NCI-H2029 (cell line): ENCODE measurements at regions not wholly inside any gene's neighbourhood (a gene's known extent, or its start where the extent isn't known, plus 50 kb on each side); places are given as distances from the start of the nearest gene placed in this dataset.
"Not testable (repeated sequence)": the region's sequence is repeated elsewhere in the genome, so short reads cannot be mapped to it uniquely, and the experiment has no call there.

Source experiments
- DNase-seq: peaks from one replicate; lab custom pipeline; 2025; lab: John Stamatoyannopoulos, UW

DNA sequence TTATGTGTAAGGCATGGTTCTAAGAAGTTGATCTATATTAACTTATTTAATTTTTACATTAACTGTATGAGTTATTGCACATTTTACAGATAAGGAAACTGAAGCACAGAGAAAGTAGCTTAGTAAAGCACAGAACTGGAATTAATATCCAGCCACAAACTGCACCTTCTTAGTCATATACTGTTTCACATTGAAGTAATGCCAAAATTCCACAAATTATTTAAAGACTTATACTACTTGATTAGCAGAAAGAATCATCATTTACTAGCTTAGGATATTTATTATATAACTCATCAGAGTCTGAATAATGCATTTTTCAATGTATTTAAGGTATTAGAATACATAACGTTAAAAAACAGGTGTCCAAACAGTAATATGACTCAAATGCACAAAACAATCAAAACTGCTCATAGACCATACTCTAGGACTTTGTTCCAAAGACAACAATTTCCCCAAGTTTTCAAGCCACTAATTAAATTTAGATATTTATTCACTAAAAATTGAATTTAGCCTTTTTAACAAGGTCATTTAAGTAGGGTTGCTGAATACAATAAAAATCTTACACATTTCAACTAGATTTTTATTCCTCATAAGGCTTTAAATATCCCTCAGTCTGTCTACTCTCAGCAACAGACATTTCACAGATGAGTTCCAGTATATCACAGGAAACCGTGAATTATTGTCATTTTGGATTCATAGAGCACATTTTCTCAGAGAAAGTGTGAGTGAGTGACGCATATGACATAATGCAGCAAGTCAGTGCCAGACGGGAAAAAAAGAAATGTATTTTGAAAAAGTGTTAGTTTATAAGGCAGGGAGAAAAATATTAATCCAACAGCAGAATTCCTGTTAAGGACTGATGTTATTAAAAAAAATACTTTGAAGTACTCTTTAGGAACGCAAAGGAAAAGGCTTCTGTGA is 782.5 kb downstream of the TMTC2 start:
- no peak for DNase-seq

DNA sequence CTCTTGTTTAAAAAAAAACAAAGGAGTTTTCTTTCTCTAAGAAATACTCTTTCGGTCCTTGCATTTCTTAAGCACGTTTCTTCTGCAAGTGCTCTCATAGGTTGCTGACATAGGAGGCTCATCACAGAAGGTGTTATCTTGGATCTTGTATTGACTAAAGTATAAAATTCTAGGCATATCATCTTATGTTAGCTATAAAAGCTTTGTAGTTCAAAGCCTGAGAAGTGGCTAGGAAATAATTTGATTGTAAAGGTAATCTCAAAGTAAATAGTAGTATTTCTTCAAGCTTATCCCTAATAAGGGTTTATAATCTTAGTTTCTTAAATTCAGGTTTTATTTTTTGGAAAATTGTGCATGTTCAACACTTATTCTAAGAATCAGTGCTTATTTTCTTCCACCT is 778.9 kb downstream of the TMTC2 start:
- DNase-seq = no peak

DNA sequence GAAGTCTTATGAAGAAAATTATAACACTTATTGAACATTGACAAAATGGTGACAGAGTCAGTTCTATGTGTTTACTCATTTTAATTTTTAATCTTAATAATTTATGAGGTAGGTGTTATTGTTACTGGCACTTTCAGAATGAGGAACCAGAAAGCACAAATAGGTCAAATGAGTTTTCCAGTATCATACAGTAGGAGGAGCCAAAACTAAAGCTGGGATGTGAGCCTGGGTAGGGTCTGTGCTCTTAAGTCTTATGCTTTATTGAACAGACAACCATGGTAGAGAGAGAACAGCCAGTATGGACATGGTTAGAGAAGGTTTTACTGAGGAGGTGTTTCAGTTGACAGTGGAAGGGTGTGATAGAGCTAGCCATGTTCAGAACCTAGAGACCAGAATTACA is 775.7 kb downstream of the TMTC2 start:
- DNase-seq = no peak

DNA sequence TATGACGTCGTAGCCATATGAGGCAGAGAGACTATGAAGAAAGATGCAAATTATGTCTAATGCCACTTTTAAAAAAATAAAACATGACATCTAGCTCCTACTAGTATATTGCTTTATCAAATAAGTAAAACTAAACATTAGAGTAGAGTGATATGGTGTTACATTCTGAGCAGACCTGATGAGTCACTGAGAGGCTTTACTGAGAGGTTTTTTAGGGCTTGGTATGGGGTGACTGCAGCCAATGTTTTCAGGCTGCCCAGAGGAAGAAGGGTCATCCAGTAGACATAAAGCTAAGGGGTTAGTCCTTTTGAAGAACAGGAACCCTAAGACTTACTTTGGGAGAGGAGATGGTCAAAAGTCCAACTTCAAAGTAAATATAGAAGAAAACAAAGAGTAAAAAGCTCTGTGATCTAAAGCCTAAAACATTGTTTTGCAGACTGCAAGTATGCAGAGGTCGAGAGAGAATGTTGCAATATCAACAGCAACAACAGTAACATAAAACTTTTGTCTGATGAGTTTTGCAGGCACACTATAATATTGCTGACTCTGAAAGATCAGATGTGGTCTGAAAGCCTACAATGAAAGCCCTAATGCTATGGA is 774.7 kb downstream of the TMTC2 start:
- DNase-seq = no peak

DNA sequence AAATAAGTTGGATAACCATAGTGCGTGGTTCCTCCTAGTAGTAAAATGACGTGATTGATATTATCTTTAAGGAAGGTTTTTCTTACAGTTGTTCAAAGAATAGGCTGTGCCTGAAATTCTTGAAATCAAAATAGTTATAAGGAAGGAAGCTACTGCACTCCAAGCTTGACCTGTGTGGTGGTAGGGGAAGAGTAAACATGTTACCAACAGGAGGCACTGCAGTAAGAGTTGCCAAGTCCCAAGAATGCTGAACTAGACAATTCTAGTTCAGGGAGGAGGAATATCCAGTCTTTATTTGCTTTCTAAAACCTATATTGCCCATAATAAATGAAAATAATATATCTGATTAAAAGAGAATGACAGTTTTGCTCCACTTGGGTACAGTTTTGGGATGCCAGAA is 764.5 kb downstream of the TMTC2 start:
- no peak for DNase-seq

DNA sequence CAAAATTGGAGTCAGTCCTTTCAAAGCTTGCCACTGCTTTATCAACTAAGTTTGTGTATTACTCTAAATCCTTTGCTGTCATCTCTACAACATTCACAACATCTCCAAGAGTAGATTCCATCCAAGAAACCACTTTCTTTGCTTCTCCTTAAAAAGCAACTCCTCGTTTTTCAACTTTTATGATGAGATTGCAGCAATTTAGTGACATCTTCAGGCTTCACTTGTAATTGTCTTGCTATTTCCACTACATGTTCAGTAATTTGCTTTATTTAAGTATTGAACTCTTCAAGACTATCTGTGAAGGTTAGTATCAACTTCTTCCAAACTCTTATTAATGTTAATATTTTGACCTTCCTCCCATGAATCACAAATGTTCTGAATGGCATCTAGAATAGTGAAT is 747.9 kb downstream of the TMTC2 start:
- DNase-seq = no peak

DNA sequence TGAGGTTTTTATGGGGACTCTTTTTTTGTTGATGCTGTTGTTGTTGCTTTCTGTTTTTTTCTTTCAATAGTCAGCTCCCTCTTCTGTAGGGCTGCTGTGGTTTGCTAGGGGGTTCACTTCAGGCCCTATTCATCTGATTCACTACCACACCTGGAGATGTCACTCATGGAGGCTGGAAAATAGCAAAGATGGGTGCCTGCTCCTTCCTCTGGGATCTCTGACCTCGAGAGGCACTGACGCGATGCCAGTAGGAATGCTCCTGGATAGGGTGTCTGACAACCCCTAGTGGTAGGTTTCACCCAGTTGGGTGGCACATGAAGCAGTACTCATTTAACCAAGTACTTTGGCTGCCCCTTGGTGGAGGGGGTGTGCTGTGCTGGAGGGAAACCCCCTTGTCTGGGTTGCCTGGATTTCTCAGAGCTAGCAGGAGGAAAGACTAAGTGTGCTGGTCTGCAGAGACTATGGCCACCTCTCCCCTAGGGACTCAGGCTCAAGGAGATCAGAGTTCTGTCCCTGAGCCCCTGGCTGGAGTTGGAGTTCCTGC is 745.5 kb downstream of the TMTC2 start:
- DNase-seq = no peak

DNA sequence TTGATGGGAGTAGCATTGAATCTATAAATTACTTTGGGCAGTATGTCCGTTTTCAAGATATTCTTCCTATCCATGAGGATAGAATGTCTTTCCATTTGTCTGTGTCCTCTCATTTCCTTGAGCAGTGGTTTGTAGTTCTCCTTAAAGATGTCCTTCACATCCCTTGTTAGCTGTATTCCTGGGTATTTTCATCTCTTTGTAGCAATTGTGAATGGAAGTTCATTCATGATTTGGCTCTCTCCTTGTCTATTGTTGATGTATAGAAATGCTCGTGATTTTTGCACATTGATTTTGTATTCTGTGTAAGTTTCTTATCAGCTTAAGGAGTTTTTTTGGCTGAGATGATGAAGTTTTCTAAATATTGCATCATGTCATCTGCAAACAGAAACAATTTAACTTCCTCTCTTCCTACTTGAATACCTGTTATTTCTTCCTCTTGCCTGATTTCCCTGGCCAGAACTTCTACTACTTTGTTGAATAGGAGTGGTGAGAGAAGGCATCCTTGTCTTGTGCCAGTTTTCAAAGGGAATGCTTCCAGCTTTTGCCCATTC is 741.0 kb downstream of the TMTC2 start:
- DNase-seq = not testable (repeated sequence)

DNA sequence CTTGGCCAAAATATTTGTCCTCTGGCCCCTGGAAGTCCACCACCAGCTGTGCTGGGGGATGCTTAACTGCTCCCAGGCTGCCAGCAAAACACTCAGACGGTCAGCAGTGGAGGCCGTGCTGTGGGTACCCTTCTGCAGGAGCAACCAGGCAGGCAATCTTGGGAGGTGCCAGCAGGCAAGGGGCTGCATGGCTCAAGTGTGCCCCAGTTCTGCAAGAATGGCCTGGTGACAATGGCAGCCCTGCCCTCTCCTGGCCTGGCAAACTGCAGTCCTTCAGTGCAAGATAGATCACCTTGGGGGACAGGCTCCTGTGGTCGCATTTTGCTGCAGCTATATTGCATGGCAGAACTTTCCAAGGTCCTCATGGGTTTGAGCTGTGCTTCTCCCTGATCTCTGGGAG is 728.3 kb downstream of the TMTC2 start:
- no peak for DNase-seq

DNA sequence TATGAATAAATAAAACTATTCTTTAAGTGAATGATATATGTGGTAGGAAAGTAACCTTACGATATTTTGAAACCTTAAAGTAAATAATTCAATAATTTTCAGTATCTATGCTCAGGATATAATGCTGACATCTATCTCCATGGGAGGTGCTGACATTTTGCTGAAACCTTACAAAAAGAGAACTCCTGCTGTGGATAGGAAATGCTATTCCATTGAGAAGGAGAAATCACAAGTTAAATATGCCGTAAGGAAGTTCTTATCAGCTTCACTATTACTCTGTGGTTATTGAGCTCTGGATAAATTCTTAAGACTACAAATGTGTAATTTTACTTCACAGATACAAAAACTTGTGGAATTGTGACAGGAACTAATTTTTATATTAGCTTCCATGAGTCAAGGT is 722.1 kb downstream of the TMTC2 start:
- no peak for DNase-seq

DNA sequence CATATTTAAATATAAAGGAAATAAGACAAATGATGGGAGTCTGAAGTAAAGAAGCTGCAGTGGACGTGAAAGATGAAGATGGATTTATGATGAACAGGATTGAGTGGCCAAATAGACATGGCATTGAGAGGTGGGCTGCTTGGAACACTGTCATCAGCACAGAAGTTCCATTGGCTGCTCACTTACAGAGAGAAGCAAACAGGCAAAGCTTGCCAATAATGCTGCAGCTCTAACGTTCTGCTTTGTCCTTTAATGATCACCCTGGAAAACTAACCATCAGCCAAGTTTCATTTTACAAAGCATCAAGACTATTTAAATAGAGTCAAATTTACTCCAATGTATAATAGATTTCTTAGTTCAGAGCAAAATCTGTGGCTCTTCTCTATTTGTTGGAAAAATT is 721.4 kb downstream of the TMTC2 start:
- no peak for DNase-seq

DNA sequence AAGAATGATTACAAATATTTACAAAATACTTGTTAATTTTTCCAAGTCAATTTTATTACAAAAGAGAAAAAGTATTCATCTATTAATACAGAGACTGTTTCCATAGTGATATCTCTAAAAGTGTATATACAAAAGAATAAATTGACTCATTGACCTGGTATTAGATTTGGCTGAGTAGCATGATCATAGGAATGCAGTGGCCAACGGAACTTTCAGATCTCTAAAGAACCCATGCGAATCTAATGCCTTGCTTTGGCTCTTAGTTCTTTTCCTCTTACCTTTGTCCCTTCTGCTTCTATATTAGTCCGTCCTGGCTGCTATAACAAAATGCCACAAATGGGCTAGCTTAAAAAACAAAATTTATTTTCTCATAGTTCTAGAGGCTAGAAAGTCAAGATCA is 717.8 kb downstream of the TMTC2 start:
- no peak for DNase-seq

DNA sequence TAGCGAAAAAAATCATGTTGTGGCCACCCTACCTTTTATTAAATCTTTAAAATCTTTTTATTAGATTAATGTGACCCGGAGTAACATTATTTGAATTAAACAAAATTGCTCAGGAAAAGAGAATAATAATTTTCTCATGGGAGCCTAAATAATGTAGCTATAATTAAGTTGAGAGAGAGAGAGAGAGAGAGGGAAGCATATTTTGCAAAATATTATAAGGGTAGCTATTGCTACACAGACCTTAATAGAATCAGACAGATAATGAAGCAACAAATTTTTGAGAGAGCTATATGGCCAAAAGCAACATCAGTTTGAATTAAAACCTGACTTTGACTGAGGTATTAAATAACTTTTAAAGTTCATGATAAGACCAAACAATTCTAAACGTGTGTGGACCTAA is 703.5 kb downstream of the TMTC2 start:
- no peak for DNase-seq

DNA sequence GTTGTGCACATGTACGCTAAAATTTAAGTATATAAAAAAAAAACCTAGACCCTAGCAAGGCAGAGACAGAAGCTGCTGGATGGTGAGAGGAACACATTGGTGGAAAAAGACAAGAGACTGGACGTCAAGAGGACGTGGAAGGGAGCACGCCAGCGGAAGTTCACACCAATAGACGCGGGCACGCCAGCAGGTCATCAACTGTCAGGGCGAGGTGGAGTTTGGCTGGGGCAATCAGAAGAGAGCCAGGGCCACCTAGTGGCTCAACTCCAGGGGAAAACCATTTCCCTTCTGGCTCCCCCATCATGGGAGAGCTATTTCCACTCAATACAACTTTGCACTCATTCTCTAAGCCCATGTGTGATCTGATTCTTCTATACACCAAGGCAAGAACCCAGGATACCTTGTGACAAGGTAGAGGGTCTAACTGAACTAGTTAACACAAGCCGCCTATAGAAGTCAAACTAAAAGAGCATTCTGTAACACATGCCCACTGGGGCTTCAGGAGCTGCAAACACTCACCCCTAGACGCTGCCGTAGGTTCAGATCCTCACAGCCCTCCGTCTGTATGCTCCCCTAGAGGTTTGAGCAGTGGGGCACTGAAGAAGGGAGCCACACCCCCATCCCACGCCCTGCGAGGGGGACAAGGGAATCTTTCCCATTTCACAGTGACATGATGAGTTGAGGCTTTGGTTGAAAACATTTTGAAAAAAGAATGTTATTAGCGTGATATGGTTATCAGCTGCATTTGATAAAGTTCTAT is 702.7 kb downstream of the TMTC2 start:
- no peak for DNase-seq

DNA sequence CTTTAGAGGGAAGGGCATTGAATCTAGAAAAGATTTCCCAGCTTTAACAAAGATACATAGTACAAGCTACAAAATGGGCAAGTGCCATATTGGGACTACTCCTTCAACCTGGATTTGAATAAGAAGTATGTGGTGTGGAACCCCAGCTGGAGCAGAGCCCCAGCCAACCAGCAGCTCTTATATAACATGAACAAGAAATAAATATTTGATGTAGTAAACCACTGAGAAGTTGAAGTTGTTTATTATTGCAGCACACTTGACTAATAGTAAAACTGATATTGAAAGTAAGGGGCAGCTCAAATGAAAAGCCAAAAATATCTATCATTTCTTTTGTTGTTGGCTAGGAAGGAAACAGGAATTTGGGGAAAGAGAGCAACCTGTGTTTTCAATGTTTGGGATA is 701.8 kb downstream of the TMTC2 start:
- DNase-seq = no peak

DNA sequence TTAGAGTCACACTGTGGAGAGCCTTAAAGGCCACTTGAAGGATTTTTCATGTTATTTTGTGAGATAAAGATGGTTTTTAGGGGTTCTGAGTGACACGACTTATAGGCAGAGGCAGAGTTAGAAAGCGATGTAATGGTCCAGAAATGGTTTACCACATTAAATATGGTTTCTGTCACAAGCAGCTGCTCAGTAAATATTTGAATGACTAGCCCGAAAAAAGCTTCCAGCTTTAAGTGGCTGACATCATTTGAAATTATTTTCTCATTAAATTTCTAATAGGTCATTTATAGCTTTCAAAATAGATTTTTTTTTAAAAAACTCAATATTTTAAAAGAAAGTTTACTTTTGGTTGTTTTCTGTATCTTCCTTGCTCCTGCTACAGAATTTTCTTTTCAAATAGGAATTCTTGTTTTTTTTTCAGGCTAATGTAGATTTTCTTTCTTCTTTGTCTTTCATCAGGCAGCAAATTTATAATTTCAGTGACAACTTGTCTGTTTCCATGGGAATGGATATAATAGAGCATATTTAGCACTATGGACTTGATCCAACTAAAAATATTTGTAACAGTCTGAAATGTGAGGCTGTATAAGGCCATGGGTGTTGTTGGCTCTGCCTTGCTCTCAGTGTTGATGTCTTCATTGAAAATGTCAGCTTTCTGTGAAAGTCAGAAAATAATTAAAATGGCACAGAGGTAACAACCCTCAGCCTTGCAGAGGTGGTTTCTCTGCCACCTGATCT is 700.0 kb downstream of the TMTC2 start:
- no peak for DNase-seq

DNA sequence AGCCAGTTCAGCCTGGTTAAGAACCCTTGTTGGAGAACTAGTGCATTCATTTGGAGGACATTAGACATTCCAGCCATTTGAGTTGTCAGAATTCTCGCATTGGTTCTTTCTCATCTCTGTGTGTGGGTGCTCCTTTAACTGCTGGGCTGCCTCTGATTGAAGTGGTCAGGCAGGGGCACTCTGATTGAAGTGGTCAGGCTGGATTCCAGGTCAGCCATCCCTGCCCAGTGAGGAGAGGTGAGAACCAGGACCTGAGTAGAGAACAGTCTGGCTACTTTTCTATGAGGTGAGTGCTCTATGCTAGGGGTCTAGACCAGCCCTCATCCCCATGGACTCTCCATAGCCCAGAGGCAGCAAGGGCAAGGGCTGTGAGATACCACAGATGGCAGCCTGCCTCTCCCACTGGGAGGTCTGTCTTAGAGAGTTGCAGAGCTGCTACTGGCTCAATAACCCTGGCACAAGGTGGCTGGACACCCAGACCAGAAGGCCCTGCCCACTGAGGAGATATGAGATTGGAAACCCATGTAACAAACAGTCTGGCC is 691.6 kb downstream of the TMTC2 start:
- no peak for DNase-seq

DNA sequence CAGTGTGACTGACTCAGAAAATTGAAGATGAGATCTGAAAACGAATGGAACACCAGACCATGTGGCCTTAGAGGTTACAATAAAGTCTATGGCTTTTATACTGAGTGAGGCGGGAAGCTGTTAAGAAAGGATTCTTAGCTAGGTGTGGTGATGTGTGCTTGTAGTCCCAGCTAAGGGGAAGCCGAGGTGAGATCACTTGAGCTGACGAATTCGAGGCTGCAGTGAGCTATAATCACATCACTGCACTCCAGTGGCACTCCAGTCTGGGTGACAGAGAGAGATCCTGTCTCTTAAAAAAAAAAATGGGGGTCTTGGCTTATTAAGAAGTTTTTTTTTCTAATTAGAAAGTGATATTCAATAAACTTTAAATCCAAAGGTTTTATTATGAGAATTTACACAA is 678.6 kb downstream of the TMTC2 start:
- no peak for DNase-seq

DNA sequence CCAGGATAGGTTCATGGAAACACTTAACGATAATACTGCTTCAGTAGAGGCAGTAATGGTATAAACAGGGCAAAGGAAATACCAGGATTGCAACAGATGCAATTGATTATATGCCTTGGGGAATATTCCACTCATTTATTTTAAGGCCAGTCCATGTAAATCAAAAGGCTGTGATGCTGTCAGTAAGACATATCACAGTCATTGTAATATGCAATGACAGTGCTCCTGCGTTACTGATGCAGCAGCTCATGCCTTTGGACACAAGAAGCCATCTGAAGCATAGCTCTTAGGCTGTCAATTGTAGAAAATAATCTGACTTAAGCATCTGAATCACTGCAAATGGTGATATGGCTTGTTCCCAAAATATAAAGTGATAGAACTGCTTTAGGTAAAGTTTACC is 674.8 kb downstream of the TMTC2 start:
- no peak for DNase-seq

DNA sequence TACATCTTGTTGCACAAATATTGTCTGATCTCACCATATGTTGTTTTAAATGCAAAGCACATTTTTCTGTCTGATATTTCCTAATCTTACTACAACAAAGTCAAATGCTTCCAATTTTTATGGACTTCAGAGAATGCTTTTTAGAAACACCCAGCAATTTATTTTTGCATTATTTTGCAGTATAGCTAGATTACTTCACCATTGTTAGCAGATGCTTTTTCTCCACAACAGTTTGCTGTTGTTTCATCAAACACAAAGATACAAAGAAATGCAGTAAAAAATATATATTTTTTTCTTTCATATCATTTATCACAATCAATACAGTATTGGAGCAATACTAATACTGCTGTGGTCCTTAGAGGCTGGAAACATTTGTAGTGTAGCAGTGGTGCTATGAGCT is 674.4 kb downstream of the TMTC2 start:
- no peak for DNase-seq

DNA sequence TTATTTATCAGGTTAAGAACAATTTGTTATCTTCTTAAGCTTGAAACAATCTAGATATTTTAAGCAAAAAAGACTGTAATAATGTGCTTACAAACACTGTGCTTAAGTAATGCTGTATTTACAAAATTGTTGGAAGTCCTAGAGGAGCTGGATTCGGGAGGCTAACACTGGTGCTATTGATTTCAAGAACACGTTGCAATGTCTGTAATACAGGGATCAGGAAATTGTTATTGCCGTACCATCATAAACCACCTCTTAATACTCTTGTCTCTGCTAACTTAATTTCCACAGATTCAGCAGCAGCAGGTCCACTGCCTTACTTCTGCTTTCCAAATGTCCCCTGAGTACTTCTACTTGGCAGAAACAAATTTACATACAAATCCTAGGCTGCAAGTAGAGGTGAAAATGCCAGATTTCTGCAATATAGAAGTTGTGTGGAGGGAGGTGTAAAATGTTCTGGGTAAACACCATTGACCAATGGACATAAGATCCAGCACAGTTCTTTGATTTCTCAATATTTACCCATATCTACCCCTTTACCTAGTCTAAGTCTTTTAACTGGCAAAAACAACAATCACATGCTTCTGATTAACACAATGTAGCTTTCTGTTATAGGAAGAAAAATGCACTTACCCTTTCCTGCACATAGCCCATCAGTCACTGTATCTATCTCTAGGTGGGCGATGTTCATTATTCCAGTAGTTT is 663.4 kb downstream of the TMTC2 start:
- DNase-seq = no peak
